Testis (tissue), 2 donors: ENCODE measurements at regions not wholly inside any gene's neighbourhood (a gene's known extent, or its start where the extent isn't known, plus 50 kb on each side); places are given as distances from the start of the nearest gene placed in this dataset.
"Not testable (repeated sequence)": the region's sequence is repeated elsewhere in the genome, so short reads cannot be mapped to it uniquely, and the experiment has no call there.

Source experiments
- DNase-seq: peaks from one replicate; pipeline ENCODE4 v3.0.0-alpha.2; 2019
- H3K27ac ChIP-seq, 2 donors: fragments of 200-600 bp; sonication (generic); one replicate each; pipeline ENCODE4 v1.5.1; 2019
- H3K27me3 ChIP-seq: fragments of 200-600 bp; sonication (generic); one replicate; pipeline ENCODE4 v1.5.1; 2019
- H3K36me3 ChIP-seq: fragments of 200-600 bp; sonication (generic); one replicate; pipeline ENCODE4 v1.5.1; 2017; ENCODE audit warnings: low read depth; ENCODE audit errors: missing control alignments
- H3K4me1 ChIP-seq: fragments of 200-600 bp; sonication (generic); one replicate; pipeline ENCODE4 v1.5.1; 2019
- H3K4me3 ChIP-seq, 2 donors: fragments of 200-600 bp; sonication (generic); one replicate each; pipeline ENCODE4 v1.5.1; 2017 to 2019
- H3K9me3 ChIP-seq: fragments of 200-600 bp; sonication (generic); one replicate; pipeline ENCODE4 v1.5.1; 2017
- POLR2A ChIP-seq: fragments of 450-650 bp; IDR thresholded peaks from one replicate; pipeline ENCODE4 v1.6.1; 2017; ENCODE audit warnings: antibody characterized with exemption, mild to moderate bottlenecking, moderate library complexity
- WGBS, 2 donors: methylation state at CpG; one replicate each; pipeline ENCODE4 v1.1.5; 2018; 5-methylcytosine and 5-hydroxymethylcytosine counted together
- intact Hi-C: fragments of 100-400 bp; cut with DNase I; formaldehyde crosslinking; loops from one replicate; pipeline ENCODE4 v1.15.1; 2023; ENCODE audit warnings: low total_unique reads
- TF ChIP-seq, protein P1 (sequence below), 3 experiments: fragments of 450-650 bp in 2 of 3; fragments of 200-600 bp in 1 of 3; sonication (generic) in 1 of 3; IDR thresholded peaks; one replicate each; pipeline ENCODE4 v1.5.1; 2016 to 2019; ENCODE audit warnings: antibody characterized with exemption in 3 of 3, mild to moderate bottlenecking in 2 of 3, moderate library complexity in 1 of 3

DNA sequence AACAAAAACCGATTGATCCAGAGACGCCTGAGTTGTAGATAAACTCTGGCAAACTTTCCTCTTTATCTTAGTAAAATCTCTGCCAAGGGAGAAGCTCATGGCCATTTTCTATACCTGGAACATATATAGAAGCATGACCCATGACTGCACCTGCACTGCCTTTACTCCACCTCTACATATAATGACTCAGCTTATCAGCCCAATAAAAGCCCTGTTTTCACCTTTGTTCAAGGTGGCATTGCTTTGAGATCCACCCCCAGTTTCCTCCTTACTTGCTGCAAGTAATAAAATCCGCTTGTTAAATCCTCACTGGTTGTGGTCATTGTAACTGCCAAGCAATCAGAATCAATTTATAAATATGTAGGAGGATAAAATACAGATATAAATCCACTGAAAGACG is 1280.4 kb downstream of the NSUN3 start:
- H3K9me3 ChIP-seq, result no peaks in the 10 kb centered on the region
- TF ChIP-seq POLR2A, result no peak
- TF ChIP-seq, protein P1, sequence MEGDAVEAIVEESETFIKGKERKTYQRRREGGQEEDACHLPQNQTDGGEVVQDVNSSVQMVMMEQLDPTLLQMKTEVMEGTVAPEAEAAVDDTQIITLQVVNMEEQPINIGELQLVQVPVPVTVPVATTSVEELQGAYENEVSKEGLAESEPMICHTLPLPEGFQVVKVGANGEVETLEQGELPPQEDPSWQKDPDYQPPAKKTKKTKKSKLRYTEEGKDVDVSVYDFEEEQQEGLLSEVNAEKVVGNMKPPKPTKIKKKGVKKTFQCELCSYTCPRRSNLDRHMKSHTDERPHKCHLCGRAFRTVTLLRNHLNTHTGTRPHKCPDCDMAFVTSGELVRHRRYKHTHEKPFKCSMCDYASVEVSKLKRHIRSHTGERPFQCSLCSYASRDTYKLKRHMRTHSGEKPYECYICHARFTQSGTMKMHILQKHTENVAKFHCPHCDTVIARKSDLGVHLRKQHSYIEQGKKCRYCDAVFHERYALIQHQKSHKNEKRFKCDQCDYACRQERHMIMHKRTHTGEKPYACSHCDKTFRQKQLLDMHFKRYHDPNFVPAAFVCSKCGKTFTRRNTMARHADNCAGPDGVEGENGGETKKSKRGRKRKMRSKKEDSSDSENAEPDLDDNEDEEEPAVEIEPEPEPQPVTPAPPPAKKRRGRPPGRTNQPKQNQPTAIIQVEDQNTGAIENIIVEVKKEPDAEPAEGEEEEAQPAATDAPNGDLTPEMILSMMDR (IDR thresholded peaks at IDR 0.05), result no peak
- H3K27ac ChIP-seq, result no peak overlapping the region
- DNase-seq, result no peak
- WGBS, 2 donors, result 68 to 78% methylated on average over 4 of the region's 4 CpGs
- H3K27me3 ChIP-seq, result no peaks in the 10 kb centered on the region
- H3K4me3 ChIP-seq, result no peak overlapping the region
- H3K4me1 ChIP-seq, result no peaks in the 10 kb centered on the region
- intact Hi-C loops, result no loop called here
- no peaks in the 10 kb centered on the region for H3K36me3 ChIP-seq

DNA sequence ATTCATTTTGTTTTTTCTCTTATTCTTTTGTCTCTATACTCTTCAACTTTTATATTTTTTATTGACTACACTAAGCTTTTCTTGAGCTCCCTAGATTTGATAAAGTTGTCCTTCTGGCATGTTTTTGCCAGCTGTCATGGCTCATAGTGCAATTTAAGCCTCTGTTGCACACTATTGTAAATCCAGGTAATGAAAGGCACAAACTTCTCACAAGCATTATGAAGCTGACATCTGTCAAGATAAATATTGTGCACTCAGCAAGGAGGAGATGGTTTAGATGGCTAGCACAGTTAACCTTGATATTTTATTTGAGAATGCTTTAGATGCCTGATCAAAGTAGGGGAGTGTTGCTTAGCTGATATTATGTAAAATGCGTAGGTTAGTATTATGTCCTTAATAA is 1280.9 kb downstream of the NSUN3 start:
- no peak for DNase-seq
- Histone ChIP-seq H3K27ac (no peak overlapping the region), H3K36me3 (no peaks in the 10 kb centered on the region), H3K9me3 (no peaks in the 10 kb centered on the region), H3K27me3 (no peaks in the 10 kb centered on the region), H3K4me1 (no peaks in the 10 kb centered on the region), H3K4me3 (no peak overlapping the region)
- 89 to 91% methylated on average over 1 of the region's 1 CpG for WGBS, 2 donors
- intact Hi-C loops, result no loop called here
- TF ChIP-seq, protein P1 (IDR thresholded peaks at IDR 0.05), result no peak
- no peak for TF ChIP-seq POLR2A

DNA sequence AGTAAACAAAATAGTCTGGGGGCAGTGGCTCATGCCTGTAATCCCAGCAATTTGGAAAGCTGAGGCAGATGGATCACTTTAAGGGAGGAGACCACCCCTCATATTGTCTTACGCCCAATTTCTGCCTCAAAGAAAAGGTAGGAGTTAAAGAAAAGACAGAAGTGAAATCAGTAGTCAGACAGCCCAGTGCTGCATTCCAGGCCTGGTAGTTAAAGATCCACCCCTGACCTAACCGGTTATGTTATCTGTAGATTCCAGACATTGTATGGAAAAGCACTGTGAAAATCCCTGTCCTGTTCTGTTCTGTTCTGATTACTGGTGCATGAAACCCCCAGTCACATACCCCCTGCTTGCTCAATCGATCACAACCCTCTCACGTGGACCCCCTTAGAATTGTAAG is 1285.1 kb downstream of the NSUN3 start:
- WGBS, 2 donors, result 80 to 82% methylated on average over 4 of the region's 4 CpGs
- H3K36me3 ChIP-seq, H3K27ac ChIP-seq, H3K9me3 ChIP-seq, intact Hi-C loops, H3K4me3 ChIP-seq, H3K27me3 ChIP-seq, H3K4me1 ChIP-seq, DNase-seq: not testable (repeated sequence)

DNA sequence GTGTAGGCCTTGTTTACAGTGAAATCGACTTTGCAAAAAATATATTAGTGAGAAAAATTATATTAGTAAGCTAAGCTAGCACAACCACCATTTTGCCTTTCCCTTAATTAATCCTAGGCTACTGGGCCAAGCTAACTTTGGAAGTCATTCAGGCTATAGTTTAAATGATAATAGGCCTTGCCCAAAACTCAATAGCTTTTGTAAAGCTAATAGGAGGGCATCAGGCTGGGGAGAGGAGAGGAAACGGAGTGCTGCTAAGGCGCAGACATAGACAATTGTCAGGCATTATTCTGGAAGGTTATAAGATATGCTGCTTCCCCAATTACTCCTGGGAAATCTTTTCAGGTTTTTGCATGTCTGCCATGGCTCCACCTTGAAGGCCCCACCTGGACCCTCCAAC is 1286.0 kb downstream of the NSUN3 start:
- no peak for DNase-seq
- no peaks in the 10 kb centered on the region for H3K4me1 ChIP-seq
- no peak overlapping the region for H3K27ac ChIP-seq
- no peak overlapping the region for H3K4me3 ChIP-seq
- TF ChIP-seq, protein P1 (IDR thresholded peaks at IDR 0.05), result no peak
- no peak for TF ChIP-seq POLR2A
- H3K36me3 ChIP-seq, result no peaks in the 10 kb centered on the region
- 87 to 92% methylated on average over 3 of the region's 3 CpGs for WGBS, 2 donors
- no peaks in the 10 kb centered on the region for H3K27me3 ChIP-seq
- intact Hi-C loops, result no loop called here
- no peaks in the 10 kb centered on the region for H3K9me3 ChIP-seq

DNA sequence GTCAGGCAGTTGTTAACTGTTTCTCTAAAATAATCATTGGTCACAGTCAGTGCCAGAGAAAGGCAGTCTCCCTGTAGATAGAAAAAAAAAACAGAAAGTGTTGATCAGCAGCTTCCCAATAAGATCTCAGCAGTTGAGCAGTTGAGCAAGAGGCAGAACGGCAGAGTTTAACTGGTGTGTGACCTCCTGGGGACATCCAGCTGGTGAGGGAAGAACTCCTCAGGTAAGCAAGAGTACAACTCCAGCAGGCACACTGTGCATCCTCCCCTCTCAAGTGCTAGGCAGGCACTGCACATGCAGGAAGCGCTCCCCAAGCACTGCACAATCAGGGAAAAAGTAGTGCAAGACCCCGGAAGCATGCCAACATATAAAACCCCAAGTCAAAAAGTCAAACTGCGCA is 1287.2 kb downstream of the NSUN3 start:
- H3K27ac ChIP-seq, result no peak overlapping the region
- intact Hi-C loops, result no loop called here
- H3K4me1 ChIP-seq, result no peaks in the 10 kb centered on the region
- TF ChIP-seq POLR2A, result no peak
- TF ChIP-seq, protein P1 (IDR thresholded peaks at IDR 0.05), result no peak
- H3K36me3 ChIP-seq, result no peaks in the 10 kb centered on the region
- H3K27me3 ChIP-seq, result no peaks in the 10 kb centered on the region
- no peak for DNase-seq
- 84 to 90% methylated on average over 4 of the region's 4 CpGs for WGBS, 2 donors
- H3K4me3 ChIP-seq, result no peak overlapping the region
- no peaks in the 10 kb centered on the region for H3K9me3 ChIP-seq
